GM19239 (cell line): ENCODE measurements at regions not wholly inside any gene's neighbourhood (a gene's known extent, or its start where the extent isn't known, plus 50 kb on each side); places are given as distances from the start of the nearest gene placed in this dataset.
"Not testable (repeated sequence)": the region's sequence is repeated elsewhere in the genome, so short reads cannot be mapped to it uniquely, and the experiment has no call there.

Experiments used
- DNase-seq: peaks from one replicate; pipeline ENCODE4 v3.0.0; 2011; ENCODE audit warnings: low spot score; ENCODE audit not compliant: insufficient read length
- FAIRE-seq: peaks from 2 replicates; lab custom pipeline; 2011; peaks lifted over from hg19 to GRCh38; lab: Jason Lieb, UNC

GRCh38 chr2:81078102-81078501 lies 773.5 kb upstream of the LRRTM1 start:
- DNase-seq (no peak), FAIRE-seq (no peak)

- DNase-seq = no peak
- FAIRE-seq = no peak
Measured at GRCh38 chr2:81077396-81077795, 772.8 kb upstream of the LRRTM1 start.

- FAIRE-seq (no peak), DNase-seq (no peak)
Measured at GRCh38 chr2:81073412-81073811, 768.9 kb upstream of the LRRTM1 start.

GRCh38 chr2:81068144-81068543 lies 763.6 kb upstream of the LRRTM1 start:
- FAIRE-seq (no peak), DNase-seq (no peak)

GRCh38 chr2:81061016-81061415 lies 756.5 kb upstream of the LRRTM1 start:
- FAIRE-seq = no peak
- no peak for DNase-seq

GRCh38 chr2:81050580-81051095 lies 746.1 kb upstream of the LRRTM1 start:
- DNase-seq (no peak), FAIRE-seq (no peak)

- DNase-seq (no peak), FAIRE-seq (no peak)
Measured at GRCh38 chr2:81043681-81044080, 739.1 kb upstream of the LRRTM1 start.

- FAIRE-seq (no peak), DNase-seq (no peak)
Measured at GRCh38 chr2:81007104-81007503, 702.6 kb upstream of the LRRTM1 start.

GRCh38 chr2:81002906-81003305 lies 698.4 kb upstream of the LRRTM1 start:
- DNase-seq = no peak
- no peak for FAIRE-seq

- DNase-seq (no peak), FAIRE-seq (no peak)
Measured at GRCh38 chr2:80987466-80987865, 682.9 kb upstream of the LRRTM1 start.

GRCh38 chr2:80969900-80970299 lies 665.3 kb upstream of the LRRTM1 start:
- DNase-seq (no peak), FAIRE-seq (no peak)

GRCh38 chr2:80968450-80968849 lies 663.9 kb upstream of the LRRTM1 start:
- FAIRE-seq (no peak), DNase-seq (no peak)

GRCh38 chr2:80947601-80948130 lies 643.1 kb upstream of the LRRTM1 start:
- DNase-seq (no peak), FAIRE-seq (no peak)

GRCh38 chr2:80943487-80943886 lies 638.9 kb upstream of the LRRTM1 start:
- no peak for DNase-seq
- FAIRE-seq = no peak

- no peak for FAIRE-seq
Measured at GRCh38 chr2:80942766-80943165, 638.2 kb upstream of the LRRTM1 start.

GRCh38 chr2:80938463-80938862 lies 633.9 kb upstream of the LRRTM1 start:
- FAIRE-seq = no peak
- DNase-seq = no peak

More at GRCh38 chr2:80942766-80943165, 638.2 kb upstream of the LRRTM1 start:
- DNase-seq = no peak

GRCh38 chr2:80931820-80932219 lies 627.3 kb upstream of the LRRTM1 start:
- DNase-seq, FAIRE-seq: not testable (repeated sequence)

GRCh38 chr2:80930777-80931176 lies 626.2 kb upstream of the LRRTM1 start:
- DNase-seq (no peak), FAIRE-seq (no peak)

- FAIRE-seq (no peak), DNase-seq (no peak)
Measured at GRCh38 chr2:80926168-80926567, 621.6 kb upstream of the LRRTM1 start.

GRCh38 chr2:80896576-80896975 lies 592.0 kb upstream of the LRRTM1 start:
- DNase-seq = no peak
- FAIRE-seq = no peak

- DNase-seq (no peak), FAIRE-seq (no peak)
Measured at GRCh38 chr2:80894486-80894885, 589.9 kb upstream of the LRRTM1 start.

GRCh38 chr2:80893711-80894110 lies 589.2 kb upstream of the LRRTM1 start:
- FAIRE-seq (no peak), DNase-seq (no peak)

GRCh38 chr2:80889009-80889408 lies 584.5 kb upstream of the LRRTM1 start:
- DNase-seq = no peak
- no peak for FAIRE-seq
